Activated naive CD4-positive, alpha-beta T cell (primary cell): ENCODE measurements at regions not wholly inside any gene's neighbourhood (a gene's known extent, or its start where the extent isn't known, plus 50 kb on each side); places are given as distances from the start of the nearest gene placed in this dataset.
"Not testable (repeated sequence)": the region's sequence is repeated elsewhere in the genome, so short reads cannot be mapped to it uniquely, and the experiment has no call there.

ENCODE experiments used
- DNase-seq, 4 experiments: peaks; one replicate each; lab custom pipeline; 2025; lab: John Stamatoyannopoulos, UW

- no peak for DNase-seq
Measured at GRCh38 chr4:12177416-12177815, 748.7 kb upstream of the HS3ST1 start.

- no peak for DNase-seq
Measured at GRCh38 chr4:12173496-12173895, 744.8 kb upstream of the HS3ST1 start.

- DNase-seq = no peak
Measured at GRCh38 chr4:12172198-12172973, 743.7 kb upstream of the HS3ST1 start.

- no peak for DNase-seq
Measured at GRCh38 chr4:12170308-12170707, 741.6 kb upstream of the HS3ST1 start.

DNA sequence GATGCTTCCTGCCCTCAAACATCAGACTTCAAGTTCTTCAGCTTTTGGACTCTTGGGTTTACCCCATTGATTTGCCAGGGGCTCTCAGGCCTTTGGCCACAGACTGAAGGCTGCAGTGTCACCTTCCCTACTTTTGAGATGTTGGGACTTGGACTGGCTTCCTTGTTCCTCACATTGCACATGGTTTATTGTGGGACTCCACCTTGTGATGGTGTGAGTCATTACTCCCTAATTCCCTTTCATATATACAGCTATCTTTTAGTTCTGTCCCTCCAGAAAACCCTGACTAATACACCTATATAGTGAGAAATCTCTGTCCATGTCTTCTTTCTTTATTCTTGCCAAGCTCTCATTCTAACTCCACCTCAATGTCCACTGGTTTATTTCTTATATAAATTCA, 736.9 kb upstream of the HS3ST1 start:
- no peak for DNase-seq

GRCh38 chr4:12146339-12146738, 717.6 kb upstream of the HS3ST1 start:
- no peak for DNase-seq

DNA sequence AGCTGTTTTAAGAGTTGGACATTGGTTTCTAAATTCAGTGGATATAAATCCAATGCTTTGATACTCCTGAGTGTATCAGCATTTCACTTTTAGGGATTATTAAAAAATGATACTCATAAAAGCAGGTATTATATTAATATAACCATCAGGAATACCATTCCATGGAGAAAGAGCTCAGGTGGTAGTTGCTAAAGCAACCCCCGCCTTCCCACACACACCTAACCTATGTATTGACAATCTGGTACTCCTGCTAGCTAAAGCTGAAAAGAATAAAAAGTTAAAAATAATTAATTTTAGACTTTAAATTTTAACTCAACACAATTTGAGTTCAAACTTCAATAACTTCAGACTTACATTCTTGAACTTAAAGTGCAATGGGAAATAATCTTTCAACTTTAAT, 717.1 kb upstream of the HS3ST1 start:
- DNase-seq = no peak

DNA sequence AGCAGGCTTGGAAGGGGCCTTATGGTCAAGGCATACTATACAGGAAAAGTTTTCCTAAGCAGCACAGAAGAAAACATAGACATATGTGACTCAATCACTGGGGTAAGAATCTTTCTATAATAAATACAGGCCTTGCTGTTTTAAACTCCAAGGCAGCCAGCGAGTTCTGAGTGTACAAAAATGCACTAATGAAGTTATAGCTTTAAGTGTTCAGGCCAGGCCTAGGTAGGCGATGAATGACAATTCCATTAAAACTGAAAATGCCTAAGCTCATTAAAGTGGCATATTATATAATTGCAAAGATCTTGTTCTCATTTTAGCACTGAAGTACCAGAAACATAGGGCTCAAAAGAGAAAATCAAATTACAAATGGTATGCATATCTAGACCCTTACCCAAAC, 716.4 kb upstream of the HS3ST1 start:
- no peak for DNase-seq

DNA sequence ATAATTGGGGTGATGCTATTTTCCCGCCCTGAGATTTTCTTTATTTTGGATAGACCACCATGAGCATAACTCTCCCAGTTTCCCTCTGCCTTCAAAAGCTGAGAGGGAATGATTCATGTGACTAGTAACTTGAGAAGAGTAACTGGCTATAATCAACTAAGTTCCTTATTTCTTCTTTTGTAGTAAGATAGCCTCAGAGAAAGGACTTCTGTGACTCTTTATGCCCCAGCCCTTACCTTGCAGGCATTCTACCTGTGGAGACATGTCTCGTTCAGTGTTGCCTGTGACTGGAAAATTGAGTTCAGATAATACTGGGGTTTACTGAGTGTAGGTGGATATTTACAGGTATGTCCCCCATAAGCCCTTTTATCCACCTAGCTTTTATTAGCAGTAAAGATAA, 715.4 kb upstream of the HS3ST1 start:
- no peak for DNase-seq

- no peak for DNase-seq
Measured at GRCh38 chr4:12140864-12141263, 712.2 kb upstream of the HS3ST1 start.

DNA sequence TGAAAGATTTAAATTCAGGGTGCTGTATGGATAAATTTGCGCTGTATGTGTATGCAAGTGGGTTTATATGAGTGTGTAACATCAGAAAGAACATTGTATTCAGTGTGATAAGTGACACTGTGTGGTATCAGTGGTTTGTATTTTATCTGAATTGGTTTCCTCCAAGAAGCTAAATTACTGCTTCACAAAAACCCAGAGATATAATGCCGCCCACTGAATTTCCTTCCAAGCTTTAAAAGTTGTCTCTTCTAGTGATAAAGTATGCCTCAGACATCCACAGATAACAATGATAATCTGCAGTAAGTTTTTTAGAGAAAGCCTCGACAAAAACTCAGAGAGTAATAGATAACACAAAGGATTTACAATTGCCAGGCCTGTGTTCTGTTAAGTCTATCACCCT, 710.6 kb upstream of the HS3ST1 start:
- no peak for DNase-seq

DNA sequence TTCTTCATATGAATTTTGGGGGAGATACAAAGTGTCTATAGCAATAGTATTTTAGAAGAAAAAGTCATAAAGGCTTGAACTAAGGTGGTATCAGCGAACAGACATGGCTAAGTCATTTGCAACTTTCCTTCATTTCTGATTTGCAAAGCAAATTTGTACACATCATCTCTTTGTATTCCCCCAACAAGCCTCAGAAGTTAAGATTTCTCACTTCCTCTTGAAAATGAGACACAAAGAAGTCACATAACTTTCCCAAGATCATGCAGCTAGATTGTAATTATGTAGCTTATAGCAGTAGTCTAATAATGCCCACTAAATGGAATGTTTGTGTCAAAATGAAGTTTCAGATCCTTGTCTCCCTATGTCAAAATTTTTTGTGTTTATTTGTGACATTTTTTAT, 709.8 kb upstream of the HS3ST1 start:
- no peak for DNase-seq

GRCh38 chr4:12137575-12137974, 708.9 kb upstream of the HS3ST1 start:
- DNase-seq = no peak

DNA sequence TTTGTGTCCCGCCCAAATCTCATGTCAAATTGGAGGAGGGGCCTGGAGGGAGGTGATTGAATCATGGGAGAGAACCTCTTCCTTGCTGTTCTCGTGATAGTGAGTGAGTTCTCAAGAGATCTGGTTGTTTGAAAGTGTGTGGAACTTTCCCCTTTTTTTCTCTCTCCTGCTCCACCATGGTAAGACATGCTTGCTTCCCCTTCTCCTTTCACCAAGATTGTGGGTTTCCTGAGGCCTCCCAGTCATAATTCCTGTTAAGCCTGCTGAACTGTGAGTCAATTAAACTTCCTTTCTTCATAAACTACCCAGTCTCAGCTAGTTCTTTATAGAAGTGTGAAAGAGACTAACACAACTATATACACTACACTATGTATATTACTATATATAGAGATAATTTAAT, 697.8 kb upstream of the HS3ST1 start:
- no peak for DNase-seq

DNA sequence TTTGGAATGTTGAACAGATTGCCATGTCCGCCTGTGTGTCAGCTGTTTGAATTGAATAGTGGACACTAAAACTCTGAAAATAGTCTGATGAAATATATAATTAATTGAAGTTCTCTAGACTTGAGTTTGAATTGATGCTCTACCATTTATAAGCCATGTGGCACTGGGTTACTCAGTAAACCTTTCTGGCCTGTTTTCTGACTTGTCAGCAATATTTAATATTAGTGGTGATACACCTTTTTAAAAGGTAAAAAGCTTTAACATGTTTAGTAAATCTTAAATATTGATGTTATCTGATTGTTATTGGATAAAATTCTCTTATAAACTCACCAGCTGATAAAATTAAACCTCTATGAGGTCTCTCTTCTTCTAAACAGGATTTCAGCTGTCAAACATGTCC, 695.4 kb upstream of the HS3ST1 start:
- no peak for DNase-seq

- no peak for DNase-seq
Measured at GRCh38 chr4:12123707-12124106, 695.0 kb upstream of the HS3ST1 start.

GRCh38 chr4:12122316-12122715, 693.6 kb upstream of the HS3ST1 start:
- DNase-seq = no peak

- DNase-seq = no peak
Measured at GRCh38 chr4:12120968-12121367, 692.3 kb upstream of the HS3ST1 start.

GRCh38 chr4:12118651-12119213, 690.0 kb upstream of the HS3ST1 start:
- DNase-seq = no peak

- DNase-seq = no peak
Measured at GRCh38 chr4:12116009-12116552, 687.4 kb upstream of the HS3ST1 start.

DNA sequence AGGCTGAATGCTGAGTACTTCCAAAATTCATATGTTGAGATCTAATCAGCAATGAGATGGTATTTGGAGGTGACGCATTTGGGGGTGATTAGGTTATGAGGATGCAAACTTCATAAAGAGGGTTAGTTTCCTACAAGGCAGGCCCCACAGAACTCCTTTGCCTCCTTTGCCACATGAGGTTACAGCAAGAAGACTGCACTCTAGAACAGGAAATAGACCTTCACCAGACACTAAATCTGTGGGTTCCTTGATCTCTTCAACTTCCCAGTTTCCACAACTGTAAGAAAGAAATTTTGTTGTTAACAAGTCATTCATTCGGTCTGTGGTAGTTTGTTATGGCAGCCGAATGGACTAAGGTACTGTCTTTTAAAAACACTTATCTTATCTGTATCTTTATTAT, 681.9 kb upstream of the HS3ST1 start:
- DNase-seq = no peak

GRCh38 chr4:12109056-12109455, 680.4 kb upstream of the HS3ST1 start:
- not testable (repeated sequence) for DNase-seq

GRCh38 chr4:12105519-12105918, 676.8 kb upstream of the HS3ST1 start:
- DNase-seq = no peak

- DNase-seq = not testable (repeated sequence)
Measured at GRCh38 chr4:12089920-12090319, 661.2 kb upstream of the HS3ST1 start.
